HepG2 (cell line): ENCODE measurements at regions not wholly inside any gene's neighbourhood (a gene's known extent, or its start where the extent isn't known, plus 50 kb on each side); places are given as distances from the start of the nearest gene placed in this dataset.

Source experiments
- EZH2 ChIP-seq: conservative IDR thresholded peaks from 2 replicates; pipeline ENCODE4 v1.6.1; 2012; ENCODE audit warnings: mild to moderate bottlenecking, low read depth, low read length, moderate library complexity
- HNRNPLL ChIP-seq: fragments of 200-400 bp; formaldehyde crosslinking; IDR thresholded peaks from 2 replicates; pipeline ENCODE4 v1.6.1; 2017; ENCODE audit warnings: mild to moderate bottlenecking, low read depth, low read length; ENCODE audit not compliant: poor library complexity, severe bottlenecking
- KLF11 ChIP-seq: IDR thresholded peaks from 2 replicates; pipeline ENCODE4 v1.6.1; 2016; ENCODE audit warnings: missing compliant biosample characterization
- SMC3 ChIP-seq: IDR thresholded peaks from 2 replicates; pipeline ENCODE4 v1.6.1; 2011; ENCODE audit warnings: low read length, improper control_type of control experiment
- TF ChIP-seq, protein P1 (sequence below): sonication (generic); formaldehyde crosslinking; IDR thresholded peaks from 2 replicates; pipeline ENCODE4 v1.4.0; 2020; ENCODE audit warnings: missing genetic modification reagents, mild to moderate bottlenecking, borderline replicate concordance
- TF ChIP-seq, protein P2 (sequence below), 2 experiments: sonication (generic) in 1 of 2; formaldehyde crosslinking in 1 of 2; IDR thresholded peaks; 2 replicates each; pipeline versions ENCODE4 v1.4.0 to v1.6.1; 2018 to 2020; ENCODE audit warnings: missing genetic modification reagents in 2 of 2, borderline replicate concordance in 1 of 2, low read depth in 1 of 2, mild to moderate bottlenecking in 1 of 2, missing biosample characterization in 1 of 2

DNA sequence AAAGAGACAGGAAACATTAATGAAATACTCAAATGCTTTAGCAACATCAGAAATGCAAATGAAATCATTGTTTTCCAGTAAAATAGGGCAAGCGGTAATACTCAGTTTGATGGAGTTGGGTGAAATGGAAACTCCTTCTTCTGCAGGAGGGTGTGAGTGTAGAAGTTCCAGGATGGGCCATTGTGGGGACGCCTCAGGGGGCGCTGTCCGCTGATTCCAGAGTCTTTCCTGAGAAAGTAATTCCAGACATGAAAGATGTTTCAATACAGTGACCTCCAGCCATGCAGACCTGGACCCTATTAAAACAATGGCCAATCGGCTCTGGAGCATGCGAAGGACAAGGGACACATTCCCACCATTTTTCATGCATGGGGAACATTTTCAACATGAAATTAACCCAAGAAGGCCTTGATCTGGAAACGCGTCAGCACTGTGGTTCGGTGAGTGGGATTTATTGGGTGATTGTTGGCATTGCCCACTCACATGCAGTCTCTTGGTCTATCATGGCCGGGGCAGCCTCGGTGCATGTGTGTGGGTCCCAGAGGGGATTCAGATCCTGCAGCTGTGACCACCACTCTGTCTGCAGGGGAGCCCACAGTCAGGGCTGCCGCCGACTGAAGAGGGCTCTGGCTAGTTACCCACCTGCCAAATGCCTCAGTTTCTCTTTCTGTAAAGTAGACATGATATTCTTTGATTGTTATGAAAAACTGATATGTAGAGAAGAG lies 132.6 kb upstream of the IRX4 start:
- no peak for TF ChIP-seq HNRNPLL
- TF ChIP-seq SMC3 = no peak
- TF ChIP-seq, protein P1, sequence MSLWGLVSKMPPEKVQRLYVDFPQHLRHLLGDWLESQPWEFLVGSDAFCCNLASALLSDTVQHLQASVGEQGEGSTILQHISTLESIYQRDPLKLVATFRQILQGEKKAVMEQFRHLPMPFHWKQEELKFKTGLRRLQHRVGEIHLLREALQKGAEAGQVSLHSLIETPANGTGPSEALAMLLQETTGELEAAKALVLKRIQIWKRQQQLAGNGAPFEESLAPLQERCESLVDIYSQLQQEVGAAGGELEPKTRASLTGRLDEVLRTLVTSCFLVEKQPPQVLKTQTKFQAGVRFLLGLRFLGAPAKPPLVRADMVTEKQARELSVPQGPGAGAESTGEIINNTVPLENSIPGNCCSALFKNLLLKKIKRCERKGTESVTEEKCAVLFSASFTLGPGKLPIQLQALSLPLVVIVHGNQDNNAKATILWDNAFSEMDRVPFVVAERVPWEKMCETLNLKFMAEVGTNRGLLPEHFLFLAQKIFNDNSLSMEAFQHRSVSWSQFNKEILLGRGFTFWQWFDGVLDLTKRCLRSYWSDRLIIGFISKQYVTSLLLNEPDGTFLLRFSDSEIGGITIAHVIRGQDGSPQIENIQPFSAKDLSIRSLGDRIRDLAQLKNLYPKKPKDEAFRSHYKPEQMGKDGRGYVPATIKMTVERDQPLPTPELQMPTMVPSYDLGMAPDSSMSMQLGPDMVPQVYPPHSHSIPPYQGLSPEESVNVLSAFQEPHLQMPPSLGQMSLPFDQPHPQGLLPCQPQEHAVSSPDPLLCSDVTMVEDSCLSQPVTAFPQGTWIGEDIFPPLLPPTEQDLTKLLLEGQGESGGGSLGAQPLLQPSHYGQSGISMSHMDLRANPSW (CRISPR knock-in tag) = no peak
- TF ChIP-seq KLF11 = no peak
- no peak for TF ChIP-seq EZH2
- TF ChIP-seq, protein P2, sequence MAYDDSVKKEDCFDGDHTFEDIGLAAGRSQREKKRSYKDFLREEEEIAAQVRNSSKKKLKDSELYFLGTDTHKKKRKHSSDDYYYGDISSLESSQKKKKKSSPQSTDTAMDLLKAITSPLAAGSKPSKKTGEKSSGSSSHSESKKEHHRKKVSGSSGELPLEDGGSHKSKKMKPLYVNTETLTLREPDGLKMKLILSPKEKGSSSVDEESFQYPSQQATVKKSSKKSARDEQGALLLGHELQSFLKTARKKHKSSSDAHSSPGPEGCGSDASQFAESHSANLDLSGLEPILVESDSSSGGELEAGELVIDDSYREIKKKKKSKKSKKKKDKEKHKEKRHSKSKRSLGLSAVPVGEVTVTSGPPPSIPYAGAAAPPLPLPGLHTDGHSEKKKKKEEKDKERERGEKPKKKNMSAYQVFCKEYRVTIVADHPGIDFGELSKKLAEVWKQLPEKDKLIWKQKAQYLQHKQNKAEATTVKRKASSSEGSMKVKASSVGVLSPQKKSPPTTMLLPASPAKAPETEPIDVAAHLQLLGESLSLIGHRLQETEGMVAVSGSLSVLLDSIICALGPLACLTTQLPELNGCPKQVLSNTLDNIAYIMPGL (CRISPR knock-in tag; IDR thresholded peaks at IDR 0.05; ENCODE audit: borderline replicate concordance in 1 of 2, low read depth in 1 of 2) = no peak
